ENCODE measurements at regions not wholly inside any gene's neighbourhood (a gene's known extent, or its start where the extent isn't known, plus 50 kb on each side); places are given as distances from the start of the nearest gene placed in this dataset.
A peak's percentile ranks its signal among the peaks of the same experiment; 100 is the strongest.
"Not testable (repeated sequence)": the region's sequence is repeated elsewhere in the genome, so short reads cannot be mapped to it uniquely, and the experiment has no call there.

DNA sequence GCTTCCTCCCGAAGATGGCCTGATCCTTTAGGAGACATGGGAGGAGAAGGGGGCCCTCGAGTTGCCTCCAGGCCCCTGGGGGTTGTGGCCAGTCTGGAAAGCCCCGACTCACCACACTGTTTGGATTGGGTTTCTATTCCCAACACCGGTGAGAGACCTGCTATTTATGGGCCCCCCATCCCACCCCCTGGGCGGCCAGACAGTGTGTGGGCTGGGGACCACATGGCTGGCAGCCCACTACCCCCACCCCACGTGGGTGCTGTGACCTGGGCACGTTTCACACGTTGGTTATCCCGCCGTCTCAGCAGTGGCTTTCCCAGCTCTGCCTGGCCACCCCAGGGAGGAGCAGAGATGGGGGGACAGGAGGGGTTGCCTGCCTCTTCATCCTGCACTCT is 116.1 kb downstream of the VEGFA start:
- Histone ChIP-seq H3K4me3 (no peak overlapping the region), H3K27ac (no peak overlapping the region)
- TF ChIP-seq, protein P1, sequence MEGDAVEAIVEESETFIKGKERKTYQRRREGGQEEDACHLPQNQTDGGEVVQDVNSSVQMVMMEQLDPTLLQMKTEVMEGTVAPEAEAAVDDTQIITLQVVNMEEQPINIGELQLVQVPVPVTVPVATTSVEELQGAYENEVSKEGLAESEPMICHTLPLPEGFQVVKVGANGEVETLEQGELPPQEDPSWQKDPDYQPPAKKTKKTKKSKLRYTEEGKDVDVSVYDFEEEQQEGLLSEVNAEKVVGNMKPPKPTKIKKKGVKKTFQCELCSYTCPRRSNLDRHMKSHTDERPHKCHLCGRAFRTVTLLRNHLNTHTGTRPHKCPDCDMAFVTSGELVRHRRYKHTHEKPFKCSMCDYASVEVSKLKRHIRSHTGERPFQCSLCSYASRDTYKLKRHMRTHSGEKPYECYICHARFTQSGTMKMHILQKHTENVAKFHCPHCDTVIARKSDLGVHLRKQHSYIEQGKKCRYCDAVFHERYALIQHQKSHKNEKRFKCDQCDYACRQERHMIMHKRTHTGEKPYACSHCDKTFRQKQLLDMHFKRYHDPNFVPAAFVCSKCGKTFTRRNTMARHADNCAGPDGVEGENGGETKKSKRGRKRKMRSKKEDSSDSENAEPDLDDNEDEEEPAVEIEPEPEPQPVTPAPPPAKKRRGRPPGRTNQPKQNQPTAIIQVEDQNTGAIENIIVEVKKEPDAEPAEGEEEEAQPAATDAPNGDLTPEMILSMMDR (IDR thresholded peaks at IDR 0.05), result no peak
- DNase-seq (ENCODE audit: low spot score), result no peak

DNA sequence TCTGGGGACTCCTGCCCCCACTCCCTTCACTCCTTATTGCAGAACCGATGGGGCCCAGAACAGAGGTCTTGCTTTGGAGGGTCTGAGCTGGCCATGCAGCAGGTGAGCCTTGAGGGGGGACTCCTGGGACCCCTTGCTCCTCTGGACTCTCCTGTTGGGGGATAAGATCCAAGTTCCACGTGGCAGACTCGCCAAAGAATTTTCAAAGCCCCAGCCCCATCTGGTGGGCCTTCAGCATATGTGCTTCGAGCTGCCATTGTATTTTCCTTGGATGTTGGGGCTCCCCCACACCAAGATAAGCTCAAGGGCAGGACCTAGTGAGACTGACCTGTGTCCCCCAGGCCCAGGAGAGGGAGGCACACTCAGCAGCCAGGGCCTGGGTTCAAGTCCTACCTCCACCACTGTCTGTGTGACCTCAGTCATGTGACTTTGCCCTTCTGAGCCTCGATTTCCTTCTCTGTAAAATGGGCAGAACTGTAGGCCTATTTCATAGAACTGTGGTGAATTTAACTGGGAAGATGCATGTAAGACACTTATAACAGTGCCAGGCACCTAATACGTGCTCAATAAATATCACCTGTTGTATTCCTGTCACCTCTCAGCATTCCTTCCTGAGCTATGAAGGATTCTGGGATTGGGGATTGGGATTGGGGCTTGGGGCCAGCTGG is 115.5 kb downstream of the VEGFA start:
- TF ChIP-seq, protein P1 (IDR thresholded peaks at IDR 0.05), result no peak
- H3K27ac ChIP-seq, result no peak overlapping the region
- no peak overlapping the region for H3K4me3 ChIP-seq
- no peak for DNase-seq (ENCODE audit: low spot score)

DNA sequence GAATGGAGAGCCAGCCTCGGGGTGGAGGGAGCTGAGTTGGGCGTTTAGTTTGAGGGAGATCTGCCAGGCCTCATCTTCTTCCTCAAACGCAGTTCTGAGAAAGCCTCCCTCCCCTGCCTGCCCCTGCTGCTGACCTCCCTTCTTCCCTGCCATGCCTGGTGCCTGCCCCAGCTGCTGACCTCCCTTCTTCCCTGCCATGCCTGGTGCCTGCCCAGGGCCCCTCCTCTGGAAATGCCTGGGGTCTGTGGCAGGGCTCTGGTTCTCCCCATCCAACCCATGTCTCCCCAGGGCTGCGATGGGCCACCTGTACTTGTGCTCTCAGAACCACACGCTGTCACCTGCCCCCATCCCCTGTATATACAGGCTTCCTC is 114.6 kb downstream of the VEGFA start:
- no peak for DNase-seq (ENCODE audit: low spot score)
- Histone ChIP-seq H3K27ac (peak overlapping the region in 1 of 2 donors; percentile 11), H3K4me3 (no peak overlapping the region)
- TF ChIP-seq, protein P1 (IDR thresholded peaks at IDR 0.05), result no peak

DNA sequence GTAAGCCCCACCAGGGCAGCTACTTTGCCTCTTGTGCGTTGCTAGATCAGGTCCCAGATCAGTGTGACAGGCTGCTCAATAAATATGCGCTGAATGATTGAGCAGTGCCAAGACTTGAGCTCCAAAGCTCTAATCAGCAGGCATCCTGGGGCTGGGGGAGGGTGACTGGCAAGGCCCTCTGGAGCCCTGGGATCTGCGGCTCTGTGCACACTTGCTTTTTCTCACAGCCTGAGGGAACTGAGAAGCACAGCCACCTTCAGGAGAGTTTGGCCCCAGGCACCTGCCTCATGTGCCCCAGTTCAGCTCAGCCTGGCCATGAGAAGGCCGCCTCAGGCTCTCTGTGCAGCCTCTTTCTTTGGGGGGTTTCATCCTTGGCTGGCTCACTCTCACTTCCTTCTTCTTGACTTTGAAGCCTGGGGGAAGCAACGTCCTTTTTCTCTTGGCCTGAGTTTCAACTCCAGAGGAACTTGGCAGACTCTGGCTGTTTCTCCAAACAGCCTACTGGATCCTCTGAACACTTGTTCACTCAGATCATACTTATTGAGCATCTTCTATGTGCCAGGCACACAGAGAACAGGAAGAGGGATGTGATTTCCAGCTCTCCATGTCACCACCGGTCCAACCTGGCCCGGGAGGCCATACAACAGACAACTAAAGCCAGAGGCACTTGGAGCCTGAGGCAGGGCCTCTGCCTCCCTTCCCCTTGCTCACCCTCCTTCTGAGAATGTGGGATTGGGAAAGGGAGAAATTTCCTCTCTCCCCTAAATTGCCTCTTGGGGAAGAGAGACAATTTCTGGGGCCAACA is 114.0 kb downstream of the VEGFA start:
- DNase-seq (ENCODE audit: low spot score), result no peak
- no peak overlapping the region for H3K4me3 ChIP-seq
- TF ChIP-seq, protein P1 (IDR thresholded peaks at IDR 0.05), result no peak
- peak overlapping the region in 1 of 2 donors; percentile 11 for H3K27ac ChIP-seq

DNA sequence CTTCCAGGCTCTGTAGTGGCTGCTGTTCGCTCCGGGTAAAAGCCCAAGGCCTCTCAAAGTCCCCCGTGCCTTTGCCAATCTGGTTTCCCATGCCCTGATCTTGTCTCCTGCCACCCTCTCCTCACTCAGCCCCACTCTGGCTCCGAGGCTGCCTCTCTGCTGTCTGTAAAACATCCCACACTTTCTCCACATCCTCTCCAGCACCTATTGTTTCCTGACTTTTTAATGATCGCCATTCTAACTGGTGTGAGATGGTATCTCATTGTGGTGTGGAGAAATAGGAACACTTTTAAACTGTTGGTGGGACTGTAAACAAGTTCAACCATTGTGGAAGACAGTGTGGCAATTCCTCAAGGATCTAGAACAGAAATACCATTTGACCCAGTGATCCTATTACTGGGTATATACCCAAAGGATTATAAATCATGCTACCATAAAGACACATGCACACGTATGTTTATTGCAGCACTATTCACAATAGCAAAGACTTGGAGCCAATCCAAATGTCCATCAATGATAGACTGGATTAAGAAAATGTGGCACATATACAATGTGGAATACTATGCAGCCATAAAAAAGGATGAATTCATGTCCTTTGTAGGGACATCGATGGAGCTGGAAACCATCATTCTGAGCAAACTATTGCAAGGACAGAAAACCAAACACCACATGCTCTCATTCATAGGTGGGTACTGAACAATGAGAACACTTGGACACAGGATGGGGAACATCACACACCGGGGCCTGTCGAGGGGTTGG is 112.9 kb downstream of the VEGFA start:
- H3K4me3 ChIP-seq; DNase-seq (ENCODE audit: low spot score): not testable (repeated sequence)

DNA sequence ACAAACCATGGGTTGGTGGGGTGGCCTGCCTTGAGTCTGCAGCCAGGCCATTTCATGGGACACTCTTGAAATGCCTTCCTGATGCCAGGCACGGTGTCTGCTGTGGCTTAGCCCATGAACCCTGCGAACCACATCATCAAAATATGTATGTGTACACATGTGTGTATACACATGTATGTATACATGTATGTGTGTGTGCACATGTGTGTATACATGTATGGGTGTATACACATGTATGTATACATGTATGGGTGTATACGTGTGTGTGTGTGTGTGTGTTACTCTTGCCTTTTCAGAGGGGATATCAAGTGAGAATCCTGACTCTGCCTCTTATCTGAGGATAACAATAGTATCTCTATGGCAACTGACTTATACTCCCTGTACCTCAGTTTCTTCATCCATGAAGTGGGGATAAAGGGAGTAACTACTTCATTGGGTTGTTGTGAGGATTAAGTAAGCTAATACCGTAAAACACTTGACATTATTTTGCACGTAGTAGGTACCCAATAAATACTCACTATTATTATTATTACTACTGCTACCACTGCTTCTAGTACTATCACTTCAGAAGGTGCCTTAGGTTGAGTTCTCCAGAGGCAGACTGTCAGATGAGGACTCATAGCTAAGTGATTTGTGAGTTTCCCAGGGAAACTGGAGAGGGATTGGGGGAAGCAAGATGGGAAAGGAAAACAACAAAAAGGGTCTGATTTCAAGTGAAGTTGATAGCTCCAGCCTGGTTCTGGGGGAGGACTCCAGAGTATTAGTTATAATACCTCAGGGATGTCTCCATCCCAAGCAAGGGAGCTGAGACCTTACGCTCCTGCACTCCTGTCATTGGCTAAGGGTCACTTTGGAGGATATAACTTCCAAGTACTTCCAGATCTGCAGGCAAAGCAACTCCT is 110.5 kb downstream of the VEGFA start:
- TF ChIP-seq, protein P1 (IDR thresholded peaks at IDR 0.05), result no peak
- DNase-seq (ENCODE audit: low spot score), result no peak

More for the DNA sequence above, 112.9 kb downstream of the VEGFA start:
- H3K27ac ChIP-seq, result not testable (repeated sequence)

More for the DNA sequence above, 110.5 kb downstream of the VEGFA start:
- Histone ChIP-seq H3K27ac (no peak overlapping the region), H3K4me3 (no peak overlapping the region)

All from coronary artery (tissue), 2 donors.